Stomach (tissue), 8 donors: ENCODE measurements at regions not wholly inside any gene's neighbourhood (a gene's known extent, or its start where the extent isn't known, plus 50 kb on each side); places are given as distances from the start of the nearest gene placed in this dataset.

ENCODE experiments used
- DNase-seq, 2 donors: peaks; one replicate each; pipeline versions ENCODE4 v3.0.0 to v3.0.0-alpha.2; 2013 to 2019
- H3K27ac ChIP-seq, 5 donors: fragments of 200-600 bp in 4 of 5; sonication (generic) in 4 of 5; one replicate each; pipeline ENCODE4 v1.5.1; 2013 to 2019; ENCODE audit warnings: mild to moderate bottlenecking in 1 of 5, moderate library complexity in 1 of 5
- H3K27me3 ChIP-seq, 3 donors: fragments of 200-600 bp; sonication (generic); one replicate each; pipeline ENCODE4 v1.5.1; 2017 to 2019; ENCODE audit warnings: mixed run types in 1 of 3
- H3K36me3 ChIP-seq, 4 donors: fragments of 200-600 bp; sonication (generic); 1 replicate in 3 of 4; 2 replicates in 1 of 4; pipeline ENCODE4 v1.5.1; 2016 to 2019
- H3K4me1 ChIP-seq, 4 donors: fragments of 200-600 bp; sonication (generic); one replicate each; pipeline ENCODE4 v1.5.1; 2016 to 2019
- H3K4me3 ChIP-seq, 4 donors: fragments of 200-600 bp; sonication (generic) in 3 of 4; one replicate each; pipeline ENCODE4 v1.5.1; 2016 to 2019; ENCODE audit warnings: mild to moderate bottlenecking in 1 of 4
- H3K9me3 ChIP-seq, 4 donors: fragments of 200-600 bp; sonication (generic); one replicate each; pipeline ENCODE4 v1.5.1; 2016 to 2019
- CTCF ChIP-seq, 7 experiments: fragments of 450-650 bp in 4 of 7; fragments of 200-600 bp in 3 of 7; sonication (generic) in 3 of 7; IDR thresholded peaks; one replicate each; pipeline ENCODE4 v1.5.1; 2016 to 2019; ENCODE audit warnings: antibody characterized with exemption in 7 of 7, control low read depth in 2 of 7, mild to moderate bottlenecking in 1 of 7
- EP300 ChIP-seq: sonication (generic); formaldehyde crosslinking; IDR thresholded peaks from one replicate; pipeline ENCODE4 v1.6.1; 2017; ENCODE audit warnings: antibody characterized with exemption
- POLR2A ChIP-seq, 4 donors: fragments of 450-650 bp; IDR thresholded peaks; one replicate each; pipeline ENCODE4 v1.6.1; 2016; ENCODE audit warnings: antibody characterized with exemption in 4 of 4, control low read depth in 2 of 4, mild to moderate bottlenecking in 1 of 4, moderate library complexity in 1 of 4
- POLR2AphosphoS5 ChIP-seq, 3 donors: sonication (generic); formaldehyde crosslinking; IDR thresholded peaks; one replicate each; pipeline ENCODE4 v1.6.1; 2016; ENCODE audit warnings: antibody characterized with exemption in 3 of 3
- WGBS, 5 donors: extraction: QIAGEN DNeasy Blood & Tissue Kit in 3 of 5; methylation state at CpG; one replicate each; pipeline versions ENCODE4 v1.1.5 to v1.1.7; 2013 to 2018; 5-methylcytosine and 5-hydroxymethylcytosine counted together
- intact Hi-C: fragments of 100-400 bp; cut with DNase I; formaldehyde crosslinking; loops from one replicate; pipeline ENCODE4 v1.15.1; 2023; ENCODE audit warnings: low total_unique reads
- donor health status: healthy with polysubstance abuse.
- donor health status: Bipolar disorder and iron deficiency.
- donor health status: healthy.

- Histone ChIP-seq H3K36me3 (no peaks in the 10 kb centered on the region), H3K4me3 (no peak overlapping the region), H3K9me3 (no peaks in the 10 kb centered on the region), H3K27me3 (no peaks in the 10 kb centered on the region), H3K4me1 (peaks cover 14 to 35% (median 32%) of the 10 kb centered on the region in 4 donors), H3K27ac (peak overlapping the region; percentile 20 to 85 (median 66))
- peak; percentile 75 to 94 for DNase-seq
- intact Hi-C loops: no loop called here
- WGBS, 5 donors: 40 to 61% (median 47%) methylated on average over 12 to 14 of the region's 14 CpGs
- TF ChIP-seq POLR2AphosphoS5 (IDR thresholded peaks at IDR 0.05): peak in 1 of 3 donors; percentile 35
- TF ChIP-seq CTCF (IDR thresholded peaks at IDR 0.05): peak in 2 of 7 experiments; percentile 16 to 52
- TF ChIP-seq EP300: no peak
Observed at GRCh38 chr1:228830185-228830953, 95.1 kb downstream of the RHOU start.

- no peaks in the 10 kb centered on the region for H3K27me3 ChIP-seq
- no peaks in the 10 kb centered on the region for H3K36me3 ChIP-seq
- intact Hi-C loops: no loop called here
- H3K4me3 ChIP-seq: no peak overlapping the region
- H3K27ac ChIP-seq: peak overlapping the region; percentile 44 to 85 (median 66)
- H3K9me3 ChIP-seq: no peaks in the 10 kb centered on the region
- DNase-seq: peak in 1 of 2 donors; percentile 62
- TF ChIP-seq POLR2AphosphoS5 (IDR thresholded peaks at IDR 0.05): peak in 1 of 3 donors; percentile 5
- TF ChIP-seq EP300: no peak
- TF ChIP-seq CTCF (IDR thresholded peaks at IDR 0.05): no peak
- 31 to 44% (median 41%) methylated on average over 7 of the region's 7 CpGs for WGBS, 5 donors
- peaks cover 14 to 42% (median 35%) of the 10 kb centered on the region in 4 donors for H3K4me1 ChIP-seq
Observed at GRCh38 chr1:228830954-228831481, 95.7 kb downstream of the RHOU start.

GRCh38 chr1:228833911-228834688, 98.8 kb downstream of the RHOU start:
- 21 to 40% (median 37%) methylated on average over 13 of the region's 13 CpGs for WGBS, 5 donors
- Histone ChIP-seq H3K27ac (peak overlapping the region in 1 of 5 donors; percentile 51), H3K4me1 (peaks cover 42 to 73% (median 63%) of the 10 kb centered on the region in 4 donors), H3K9me3 (no peaks in the 10 kb centered on the region), H3K4me3 (no peak overlapping the region), H3K27me3 (no peaks in the 10 kb centered on the region), H3K36me3 (no peaks in the 10 kb centered on the region)
- TF ChIP-seq POLR2AphosphoS5 (IDR thresholded peaks at IDR 0.05) (no peak), CTCF (IDR thresholded peaks at IDR 0.05) (no peak), EP300 (no peak), POLR2A (IDR thresholded peaks at IDR 0.05) (no peak)
- no peak for DNase-seq
- intact Hi-C loops: no loop called here

- no peak overlapping the region for H3K27ac ChIP-seq
Observed at GRCh38 chr1:228835456-228835855, 100.2 kb downstream of the RHOU start.

More at GRCh38 chr1:228835456-228835855, 100.2 kb downstream of the RHOU start:
- intact Hi-C loops: no loop called here
- Histone ChIP-seq H3K4me3 (no peak overlapping the region), H3K27me3 (no peaks in the 10 kb centered on the region), H3K36me3 (no peaks in the 10 kb centered on the region), H3K9me3 (no peaks in the 10 kb centered on the region), H3K4me1 (peaks cover 45 to 66% (median 55%) of the 10 kb centered on the region in 4 donors)
- 92 to 98% (median 97%) methylated on average over 5 of the region's 5 CpGs for WGBS, 5 donors
- DNase-seq: no peak
- TF ChIP-seq EP300 (no peak), CTCF (IDR thresholded peaks at IDR 0.05) (no peak), POLR2AphosphoS5 (IDR thresholded peaks at IDR 0.05) (no peak)
